GM12872 (cell line): ENCODE measurements at regions not wholly inside any gene's neighbourhood (a gene's known extent, or its start where the extent isn't known, plus 50 kb on each side); places are given as distances from the start of the nearest gene placed in this dataset.

Experiments
- CTCF ChIP-seq: IDR thresholded peaks from 3 replicates; pipeline ENCODE4 v1.5.1; 2011; ENCODE audit warnings: low read depth, mild to moderate bottlenecking, low read length, moderate library complexity; ENCODE audit not compliant: insufficient read depth

- no peak for TF ChIP-seq CTCF
Measured at GRCh38 chrX:40167233-40167849, 69.6 kb upstream of the BCOR start.

GRCh38 chrX:40166582-40166981 is 68.8 kb upstream of the BCOR start:
- no peak for TF ChIP-seq CTCF

- no peak for TF ChIP-seq CTCF
Measured at GRCh38 chrX:40165861-40166260, 68.1 kb upstream of the BCOR start.

GRCh38 chrX:40165206-40165605 is 67.4 kb upstream of the BCOR start:
- TF ChIP-seq CTCF, result no peak

GRCh38 chrX:40164751-40165150 is 67.0 kb upstream of the BCOR start:
- TF ChIP-seq CTCF, result no peak

- TF ChIP-seq CTCF, result peak; percentile 38; the same call in 1 of the 3 replicates
Measured at GRCh38 chrX:40158036-40158706, 60.4 kb upstream of the BCOR start.

- no peak for TF ChIP-seq CTCF
Measured at GRCh38 chrX:40157228-40158035, 59.7 kb upstream of the BCOR start.
